ENCODE measurements at regions not wholly inside any gene's neighbourhood (a gene's known extent, or its start where the extent isn't known, plus 50 kb on each side); places are given as distances from the start of the nearest gene placed in this dataset.

DNA sequence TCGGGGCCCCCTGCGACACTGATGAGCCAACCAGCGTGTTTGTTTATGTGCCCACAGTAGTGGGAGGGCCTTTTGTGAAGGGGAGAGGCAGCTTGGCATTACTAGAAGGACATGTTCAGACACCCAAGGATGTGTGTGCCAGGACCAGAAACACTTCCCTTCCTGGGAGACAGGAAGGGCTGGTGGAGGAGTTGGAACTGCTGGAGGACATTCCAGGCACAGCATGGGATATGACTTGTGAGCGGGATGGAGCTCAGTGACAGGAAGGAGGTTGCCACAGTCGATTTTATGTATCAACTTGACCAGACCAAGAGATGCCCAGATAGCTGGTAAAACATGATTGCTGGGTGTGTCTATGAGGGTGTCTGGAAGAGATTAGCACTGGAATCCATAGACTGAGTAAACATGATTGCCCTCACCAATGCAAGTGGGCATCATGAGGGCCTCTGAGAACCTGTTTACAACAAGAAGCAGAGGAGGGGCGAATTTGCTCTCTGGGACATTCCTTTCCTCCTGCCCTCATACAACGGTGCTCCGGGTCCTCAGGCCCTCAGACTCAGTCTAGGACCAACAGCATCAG is 106.4 kb upstream of the TLE3 start:
- ChIA-PET CTCF (no interaction called here), POLR2A (no interaction called here)
- DNase-seq (ENCODE audit: extremely low spot score) = no peak
- TF ChIP-seq, protein P1, sequence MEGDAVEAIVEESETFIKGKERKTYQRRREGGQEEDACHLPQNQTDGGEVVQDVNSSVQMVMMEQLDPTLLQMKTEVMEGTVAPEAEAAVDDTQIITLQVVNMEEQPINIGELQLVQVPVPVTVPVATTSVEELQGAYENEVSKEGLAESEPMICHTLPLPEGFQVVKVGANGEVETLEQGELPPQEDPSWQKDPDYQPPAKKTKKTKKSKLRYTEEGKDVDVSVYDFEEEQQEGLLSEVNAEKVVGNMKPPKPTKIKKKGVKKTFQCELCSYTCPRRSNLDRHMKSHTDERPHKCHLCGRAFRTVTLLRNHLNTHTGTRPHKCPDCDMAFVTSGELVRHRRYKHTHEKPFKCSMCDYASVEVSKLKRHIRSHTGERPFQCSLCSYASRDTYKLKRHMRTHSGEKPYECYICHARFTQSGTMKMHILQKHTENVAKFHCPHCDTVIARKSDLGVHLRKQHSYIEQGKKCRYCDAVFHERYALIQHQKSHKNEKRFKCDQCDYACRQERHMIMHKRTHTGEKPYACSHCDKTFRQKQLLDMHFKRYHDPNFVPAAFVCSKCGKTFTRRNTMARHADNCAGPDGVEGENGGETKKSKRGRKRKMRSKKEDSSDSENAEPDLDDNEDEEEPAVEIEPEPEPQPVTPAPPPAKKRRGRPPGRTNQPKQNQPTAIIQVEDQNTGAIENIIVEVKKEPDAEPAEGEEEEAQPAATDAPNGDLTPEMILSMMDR (IDR thresholded peaks at IDR 0.05; ENCODE audit: control extremely low read depth, extremely low read depth, low read depth, missing control alignments) = no peak

DNA sequence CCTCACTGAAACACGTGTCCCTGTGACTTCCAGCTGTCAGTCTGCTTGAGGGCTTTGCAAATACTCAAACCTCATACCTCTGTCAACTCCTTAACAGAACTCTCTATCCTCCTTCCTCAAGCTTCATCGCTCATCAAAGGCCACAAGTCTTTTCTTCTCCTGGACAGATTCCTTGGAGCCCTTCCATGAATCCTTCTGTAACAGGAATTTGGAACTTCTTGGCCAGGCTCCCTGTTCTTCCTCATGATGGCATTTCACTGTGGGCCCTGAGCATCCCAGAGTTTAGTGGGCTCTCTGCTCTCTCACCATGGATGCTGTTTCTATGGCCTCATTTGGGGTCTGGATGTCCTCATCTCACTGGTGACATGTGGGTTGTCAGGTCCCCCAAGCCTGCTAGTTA is 105.0 kb upstream of the TLE3 start:
- ChIA-PET POLR2A (no interaction called here), CTCF (interaction anchor here (1.2 kb wide), 1 partner anchor 14 kb away, joined by 4 read pairs; no protein-coding TSS in a partner anchor)
- TF ChIP-seq, protein P1 (IDR thresholded peaks at IDR 0.05; ENCODE audit: control extremely low read depth, extremely low read depth, low read depth, missing control alignments) = no peak
- DNase-seq (ENCODE audit: extremely low spot score) = no peak

DNA sequence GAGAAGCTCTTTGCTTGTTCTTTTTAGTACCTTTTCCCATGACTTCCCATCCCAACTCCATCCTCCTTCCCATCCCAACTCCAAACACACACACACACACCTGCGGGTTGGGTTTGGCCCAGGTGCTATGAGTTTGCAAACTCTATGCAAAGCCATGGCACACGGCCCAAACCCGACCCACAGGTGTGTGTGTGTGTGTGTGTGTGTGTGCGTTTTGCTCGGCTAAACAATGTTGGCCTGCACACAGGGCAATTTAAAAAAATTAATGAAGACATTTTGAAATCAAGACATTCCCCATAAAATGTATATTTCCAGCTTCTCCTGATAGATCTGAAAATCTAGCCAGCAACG is 103.7 kb upstream of the TLE3 start:
- ChIA-PET POLR2A (no interaction called here), CTCF (no interaction called here)
- no peak for DNase-seq (ENCODE audit: extremely low spot score)
- TF ChIP-seq, protein P1 (IDR thresholded peaks at IDR 0.05; ENCODE audit: control extremely low read depth, extremely low read depth, low read depth, missing control alignments) = no peak

DNA sequence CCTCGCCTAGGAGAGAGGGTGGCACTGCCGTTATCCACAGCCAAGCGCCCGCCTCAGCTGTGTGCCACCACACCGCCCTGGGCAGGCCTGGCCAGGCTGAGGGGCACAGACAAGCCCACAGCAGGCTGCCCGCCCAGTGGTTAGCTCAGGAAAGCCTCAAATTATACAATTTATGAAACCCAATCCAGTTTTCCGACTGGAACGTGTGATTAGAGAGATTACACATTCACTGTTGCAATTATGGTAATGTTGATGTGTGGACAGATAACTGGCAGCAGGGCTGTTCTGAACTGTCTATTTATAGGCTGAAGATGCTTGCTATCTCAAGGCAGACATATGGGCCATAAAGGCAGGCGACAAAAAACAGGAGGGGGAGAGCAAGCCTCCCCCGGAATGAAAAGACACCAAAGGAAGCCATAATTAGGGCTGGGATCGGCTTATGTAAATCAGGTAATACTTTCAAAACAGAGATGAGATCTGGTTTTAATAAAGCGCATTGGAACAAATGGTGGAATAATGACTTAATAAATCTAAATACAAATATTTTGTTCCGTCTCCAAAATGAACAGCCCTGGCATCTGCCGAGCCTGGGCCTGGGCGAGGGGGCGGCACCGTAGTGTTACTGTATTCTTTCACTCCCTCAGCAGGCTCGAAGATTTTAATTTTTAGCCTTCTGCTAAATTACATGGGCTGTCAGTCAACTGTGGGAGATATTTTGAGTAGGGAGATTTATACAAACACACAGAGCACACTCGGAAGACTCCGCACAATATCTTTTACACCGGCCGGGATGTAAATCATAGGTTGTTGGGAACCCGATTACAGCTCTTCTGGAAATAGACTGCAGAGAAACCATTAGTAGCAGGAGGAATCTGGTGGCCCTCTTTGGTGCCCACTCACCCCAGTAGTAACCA is 103.1 kb upstream of the TLE3 start:
- DNase-seq (ENCODE audit: extremely low spot score) = no peak
- ChIA-PET CTCF (interaction anchor here (1.6 kb wide), 1 partner anchor 287 kb away, joined by 4 read pairs; no protein-coding TSS in a partner anchor), POLR2A (no interaction called here)
- TF ChIP-seq, protein P1 (IDR thresholded peaks at IDR 0.05; ENCODE audit: control extremely low read depth, extremely low read depth, low read depth, missing control alignments) = no peak

DNA sequence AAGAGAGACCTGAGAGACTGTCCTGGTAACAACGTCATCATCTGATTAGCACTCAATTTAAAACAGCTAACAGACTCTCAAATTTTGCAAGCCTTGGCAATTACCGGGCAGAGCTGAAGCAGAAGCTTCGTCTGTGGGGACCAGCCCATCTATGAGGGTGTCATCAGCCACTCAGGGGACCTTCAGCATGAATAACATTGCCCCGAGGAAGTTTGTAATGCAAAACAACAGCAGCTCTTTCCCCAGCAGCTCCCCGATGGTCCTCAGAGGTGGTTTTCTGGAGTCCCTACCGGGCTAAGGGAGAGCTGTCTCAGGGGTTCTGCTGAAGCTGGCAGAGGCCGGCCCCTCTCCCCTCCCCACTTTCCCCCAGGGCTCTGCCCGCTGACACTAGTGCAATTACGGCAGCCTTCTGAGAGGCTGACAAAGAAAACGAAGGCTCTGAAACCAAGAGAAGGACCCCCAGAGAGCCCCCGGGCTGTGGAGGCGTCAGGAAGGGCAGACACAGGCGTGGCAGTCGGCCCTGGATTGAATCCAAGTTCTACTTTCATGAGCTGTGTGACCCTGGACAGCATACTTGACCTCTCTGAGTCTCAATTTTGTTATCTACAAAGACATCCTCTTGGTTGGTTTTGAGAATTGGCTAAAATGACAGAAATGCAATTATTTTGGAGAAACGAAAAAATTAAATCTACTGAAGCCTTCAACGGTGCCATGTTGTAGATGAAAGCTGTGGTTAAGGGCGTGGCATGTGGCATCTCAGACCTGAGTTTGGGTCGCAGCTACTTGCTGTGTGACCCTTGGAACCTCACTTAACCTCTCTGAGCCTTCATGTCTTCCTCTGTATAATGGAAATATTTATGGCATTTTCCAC is 102.1 kb upstream of the TLE3 start:
- TF ChIP-seq, protein P1 (IDR thresholded peaks at IDR 0.05; ENCODE audit: control extremely low read depth, extremely low read depth, low read depth, missing control alignments) = no peak
- ChIA-PET POLR2A (no interaction called here), CTCF (interaction anchor here (1.6 kb wide), 1 partner anchor 288 kb away, joined by 4 read pairs; no protein-coding TSS in a partner anchor)
- no peak for DNase-seq (ENCODE audit: extremely low spot score)

DNA sequence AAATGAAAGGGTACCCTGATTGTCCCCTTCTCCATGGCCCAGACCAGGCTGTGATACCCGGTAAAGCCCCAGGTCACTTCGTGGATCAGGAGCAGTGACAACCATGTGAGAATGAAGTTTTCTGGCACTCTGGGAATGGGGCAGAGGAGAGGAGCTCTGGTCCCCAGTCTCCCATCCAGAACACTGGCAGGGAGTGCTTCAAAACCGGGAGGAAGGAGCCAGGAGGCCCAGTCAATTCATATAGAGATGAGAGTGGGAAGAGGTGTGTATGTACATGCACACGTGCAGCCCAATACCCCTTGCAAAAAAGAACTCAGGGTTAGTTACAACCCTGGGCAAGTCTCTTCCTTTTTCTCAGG is 101.4 kb upstream of the TLE3 start:
- DNase-seq (ENCODE audit: extremely low spot score) = no peak
- POLR2A ChIA-PET = no interaction called here
- TF ChIP-seq, protein P1 (IDR thresholded peaks at IDR 0.05; ENCODE audit: control extremely low read depth, extremely low read depth, low read depth, missing control alignments) = no peak
- CTCF ChIA-PET = interaction anchor here (1.6 kb wide), 1 partner anchor 289 kb away, joined by 4 read pairs; no protein-coding TSS in a partner anchor

Data from GM10248 (cell line).